ENCODE measurements at regions not wholly inside any gene's neighbourhood (a gene's known extent, or its start where the extent isn't known, plus 50 kb on each side); places are given as distances from the start of the nearest gene placed in this dataset.

DNA sequence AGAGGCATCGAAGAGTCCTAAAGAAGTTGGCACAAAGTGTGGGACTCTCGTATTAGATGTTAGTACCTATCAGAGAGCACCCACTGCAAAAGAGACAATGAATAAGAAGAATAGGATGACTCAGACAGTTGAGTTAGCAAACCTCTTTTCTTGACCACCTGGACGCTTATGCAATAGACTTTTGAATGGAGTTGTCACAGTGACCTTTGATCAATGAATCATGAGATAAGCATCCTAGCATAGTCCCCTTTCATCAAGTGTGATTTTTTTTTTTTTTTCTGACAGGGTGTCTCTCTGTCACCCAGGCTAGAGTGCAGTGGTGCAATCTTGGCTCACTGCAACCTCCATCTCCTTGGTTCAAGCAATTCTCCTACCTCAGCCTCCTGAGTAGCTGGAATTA, 1417.9 kb upstream of the GOT2 start:
- H3K27me3 ChIP-seq (ENCODE audit: low read length): no peaks in the 10 kb centered on the region
- H3K79me2 ChIP-seq (ENCODE audit: insufficient read depth, low read length): no peaks in the 10 kb centered on the region
- H3K27ac ChIP-seq (ENCODE audit: low read depth, low read length): no peak overlapping the region
- no peaks in the 10 kb centered on the region for H3K36me3 ChIP-seq (ENCODE audit: low read length)
- TF ChIP-seq EZH2phosphoT487 (conservative IDR thresholded peaks at IDR 0.05; ENCODE audit: low read length): no peak
- TF ChIP-seq, protein P1, sequence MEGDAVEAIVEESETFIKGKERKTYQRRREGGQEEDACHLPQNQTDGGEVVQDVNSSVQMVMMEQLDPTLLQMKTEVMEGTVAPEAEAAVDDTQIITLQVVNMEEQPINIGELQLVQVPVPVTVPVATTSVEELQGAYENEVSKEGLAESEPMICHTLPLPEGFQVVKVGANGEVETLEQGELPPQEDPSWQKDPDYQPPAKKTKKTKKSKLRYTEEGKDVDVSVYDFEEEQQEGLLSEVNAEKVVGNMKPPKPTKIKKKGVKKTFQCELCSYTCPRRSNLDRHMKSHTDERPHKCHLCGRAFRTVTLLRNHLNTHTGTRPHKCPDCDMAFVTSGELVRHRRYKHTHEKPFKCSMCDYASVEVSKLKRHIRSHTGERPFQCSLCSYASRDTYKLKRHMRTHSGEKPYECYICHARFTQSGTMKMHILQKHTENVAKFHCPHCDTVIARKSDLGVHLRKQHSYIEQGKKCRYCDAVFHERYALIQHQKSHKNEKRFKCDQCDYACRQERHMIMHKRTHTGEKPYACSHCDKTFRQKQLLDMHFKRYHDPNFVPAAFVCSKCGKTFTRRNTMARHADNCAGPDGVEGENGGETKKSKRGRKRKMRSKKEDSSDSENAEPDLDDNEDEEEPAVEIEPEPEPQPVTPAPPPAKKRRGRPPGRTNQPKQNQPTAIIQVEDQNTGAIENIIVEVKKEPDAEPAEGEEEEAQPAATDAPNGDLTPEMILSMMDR (IDR thresholded peaks at IDR 0.05; ENCODE audit: insufficient read depth, low read length, poor library complexity, severe bottlenecking): no peak
- no peak overlapping the region for H3K9ac ChIP-seq (ENCODE audit: low read length)
- H3K9me2 ChIP-seq (replicated peaks; ENCODE audit: insufficient read depth, low read length): no peaks in the 10 kb centered on the region
- H4K20me1 ChIP-seq (ENCODE audit: low read depth, low read length): no peaks in the 10 kb centered on the region
- H3K4me3 ChIP-seq (ENCODE audit: insufficient read depth, low read length, poor library complexity, severe bottlenecking): no peak overlapping the region
- no peak overlapping the region for H2AFZ ChIP-seq (ENCODE audit: low read depth, low read length, severe bottlenecking)
- no peaks in the 10 kb centered on the region for H3K9me3 ChIP-seq (ENCODE audit: insufficient read depth, low read length)
- H3K4me2 ChIP-seq (ENCODE audit: low read depth, low read length, poor library complexity, severe bottlenecking): no peak overlapping the region
- no peaks in the 10 kb centered on the region for H3F3A ChIP-seq (ENCODE audit: insufficient read depth)

DNA sequence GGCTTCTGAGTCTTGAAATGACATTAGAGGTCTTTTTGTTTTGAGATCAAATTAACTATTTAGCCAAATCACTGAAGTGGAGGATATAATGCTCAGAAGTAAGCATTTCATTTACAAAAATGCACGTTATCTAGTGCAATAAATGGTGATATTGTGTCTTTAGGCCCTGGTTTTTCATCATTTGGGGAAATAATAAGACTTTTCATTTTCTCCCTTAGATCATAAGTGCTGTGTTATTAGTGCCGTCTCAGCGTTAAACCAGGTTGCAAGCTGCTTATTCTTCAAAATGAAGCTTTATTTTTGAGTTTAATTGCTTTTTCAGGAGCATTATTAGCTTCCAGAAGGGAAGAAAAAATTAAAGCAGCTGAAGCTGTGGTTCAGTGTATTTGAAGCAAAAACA, 1416.8 kb upstream of the GOT2 start:
- TF ChIP-seq, protein P1 (IDR thresholded peaks at IDR 0.05; ENCODE audit: insufficient read depth, low read length, poor library complexity, severe bottlenecking): no peak
- TF ChIP-seq EZH2phosphoT487 (conservative IDR thresholded peaks at IDR 0.05; ENCODE audit: low read length): no peak
- H3K79me2 ChIP-seq (ENCODE audit: insufficient read depth, low read length): no peaks in the 10 kb centered on the region
- no peaks in the 10 kb centered on the region for H4K20me1 ChIP-seq (ENCODE audit: low read depth, low read length)
- H2AFZ ChIP-seq (ENCODE audit: low read depth, low read length, severe bottlenecking): no peak overlapping the region
- no peaks in the 10 kb centered on the region for H3K27me3 ChIP-seq (ENCODE audit: low read length)
- H3K36me3 ChIP-seq (ENCODE audit: low read length): no peaks in the 10 kb centered on the region
- H3K9me2 ChIP-seq (replicated peaks; ENCODE audit: insufficient read depth, low read length): no peaks in the 10 kb centered on the region
- H3K9me3 ChIP-seq (ENCODE audit: insufficient read depth, low read length): no peaks in the 10 kb centered on the region
- H3K4me2 ChIP-seq (ENCODE audit: low read depth, low read length, poor library complexity, severe bottlenecking): no peak overlapping the region
- no peak overlapping the region for H3K27ac ChIP-seq (ENCODE audit: low read depth, low read length)
- no peaks in the 10 kb centered on the region for H3F3A ChIP-seq (ENCODE audit: insufficient read depth)
- no peak overlapping the region for H3K9ac ChIP-seq (ENCODE audit: low read length)
- H3K4me3 ChIP-seq (ENCODE audit: insufficient read depth, low read length, poor library complexity, severe bottlenecking): no peak overlapping the region

DNA sequence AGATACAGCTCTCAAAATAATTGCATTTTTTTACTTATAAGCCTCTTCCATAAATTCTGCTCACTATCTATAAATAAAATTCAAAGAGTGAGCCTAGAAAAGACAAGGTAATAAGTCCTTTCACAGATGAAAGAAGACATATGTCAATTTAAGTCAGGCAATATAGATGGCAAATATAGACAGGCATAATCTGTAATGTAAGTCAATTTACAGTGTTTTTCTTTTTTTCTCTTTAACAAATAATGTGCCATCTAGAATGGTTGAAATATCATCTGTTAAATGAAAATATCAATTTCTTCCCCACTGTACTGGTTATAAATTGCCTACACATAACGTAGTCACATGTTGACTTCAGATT, 1409.2 kb upstream of the GOT2 start:
- Histone ChIP-seq H3K4me2 (ENCODE audit: low read depth, low read length, poor library complexity, severe bottlenecking) (no peak overlapping the region), H3K4me3 (ENCODE audit: insufficient read depth, low read length, poor library complexity, severe bottlenecking) (no peak overlapping the region), H3F3A (ENCODE audit: insufficient read depth) (no peaks in the 10 kb centered on the region), H3K27ac (ENCODE audit: low read depth, low read length) (no peak overlapping the region), H3K9ac (ENCODE audit: low read length) (no peak overlapping the region), H3K36me3 (ENCODE audit: low read length) (no peaks in the 10 kb centered on the region), H3K9me3 (ENCODE audit: insufficient read depth, low read length) (no peaks in the 10 kb centered on the region), H4K20me1 (ENCODE audit: low read depth, low read length) (no peaks in the 10 kb centered on the region), H3K79me2 (ENCODE audit: insufficient read depth, low read length) (no peaks in the 10 kb centered on the region), H2AFZ (ENCODE audit: low read depth, low read length, severe bottlenecking) (no peak overlapping the region), H3K27me3 (ENCODE audit: low read length) (no peaks in the 10 kb centered on the region), H3K9me2 (replicated peaks; ENCODE audit: insufficient read depth, low read length) (no peaks in the 10 kb centered on the region)
- TF ChIP-seq, protein P1 (IDR thresholded peaks at IDR 0.05; ENCODE audit: insufficient read depth, low read length, poor library complexity, severe bottlenecking): no peak
- no peak for TF ChIP-seq EZH2phosphoT487 (conservative IDR thresholded peaks at IDR 0.05; ENCODE audit: low read length)

All from SU-DHL-6 (cell line).